ENCODE measurements at regions not wholly inside any gene's neighbourhood (a gene's known extent, or its start where the extent isn't known, plus 50 kb on each side); places are given as distances from the start of the nearest gene placed in this dataset.

DNA sequence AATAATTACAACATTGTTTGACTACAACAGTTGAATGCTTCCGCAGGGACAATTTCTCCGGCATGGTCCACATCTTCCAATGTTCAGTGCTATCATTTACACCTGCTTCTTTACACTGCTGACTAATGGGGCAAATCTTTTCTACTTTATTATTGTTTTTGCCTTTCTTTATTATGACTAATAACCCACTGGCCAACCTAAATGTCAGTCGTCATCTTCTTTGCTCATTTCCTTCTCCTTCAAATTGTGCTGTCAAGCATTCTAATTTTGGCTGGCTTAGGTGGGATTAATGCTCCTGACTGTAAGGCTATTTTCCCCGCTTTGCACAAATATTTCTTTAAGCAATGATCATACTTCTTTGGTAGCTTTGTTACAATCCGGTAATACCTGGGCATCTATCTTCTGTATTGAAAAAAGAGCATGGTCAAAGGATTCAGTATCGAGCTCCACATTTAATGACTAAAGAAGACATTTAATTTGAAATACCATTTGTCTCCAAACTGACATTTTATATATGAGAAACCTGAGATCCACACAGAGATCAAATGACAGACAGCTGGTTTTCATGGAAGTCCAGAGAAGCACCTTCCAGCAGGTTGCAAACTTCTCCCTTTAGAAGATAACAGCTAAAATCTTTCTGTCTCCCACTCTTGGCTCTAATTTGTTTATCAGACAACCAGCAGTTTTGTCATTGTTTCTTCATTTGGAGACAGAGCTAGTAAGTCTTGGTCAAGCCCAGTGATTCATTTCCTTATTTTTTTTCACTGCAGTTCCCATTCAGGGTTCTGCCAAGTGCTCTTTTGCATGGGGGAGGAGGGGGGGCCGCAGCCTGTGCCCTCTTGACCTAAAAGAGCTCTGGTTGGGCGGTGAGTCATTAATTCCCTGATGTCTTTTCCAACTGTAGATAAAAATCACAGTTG lies 132.9 kb downstream of the SOCS6 start:
- TF ChIP-seq, protein P1, sequence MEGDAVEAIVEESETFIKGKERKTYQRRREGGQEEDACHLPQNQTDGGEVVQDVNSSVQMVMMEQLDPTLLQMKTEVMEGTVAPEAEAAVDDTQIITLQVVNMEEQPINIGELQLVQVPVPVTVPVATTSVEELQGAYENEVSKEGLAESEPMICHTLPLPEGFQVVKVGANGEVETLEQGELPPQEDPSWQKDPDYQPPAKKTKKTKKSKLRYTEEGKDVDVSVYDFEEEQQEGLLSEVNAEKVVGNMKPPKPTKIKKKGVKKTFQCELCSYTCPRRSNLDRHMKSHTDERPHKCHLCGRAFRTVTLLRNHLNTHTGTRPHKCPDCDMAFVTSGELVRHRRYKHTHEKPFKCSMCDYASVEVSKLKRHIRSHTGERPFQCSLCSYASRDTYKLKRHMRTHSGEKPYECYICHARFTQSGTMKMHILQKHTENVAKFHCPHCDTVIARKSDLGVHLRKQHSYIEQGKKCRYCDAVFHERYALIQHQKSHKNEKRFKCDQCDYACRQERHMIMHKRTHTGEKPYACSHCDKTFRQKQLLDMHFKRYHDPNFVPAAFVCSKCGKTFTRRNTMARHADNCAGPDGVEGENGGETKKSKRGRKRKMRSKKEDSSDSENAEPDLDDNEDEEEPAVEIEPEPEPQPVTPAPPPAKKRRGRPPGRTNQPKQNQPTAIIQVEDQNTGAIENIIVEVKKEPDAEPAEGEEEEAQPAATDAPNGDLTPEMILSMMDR (IDR thresholded peaks at IDR 0.05 in 4 of 5, conservative IDR thresholded peaks at IDR 0.05 in 1 of 5) = no peak
- no peak for TF ChIP-seq POLR2A (IDR thresholded peaks at IDR 0.05)
